Activated naive CD4-positive, alpha-beta T cell treated with anti-CD3 and anti-CD28 coated beads, Interleukin-2, amount 50 U/mL, for 72 hours (primary cell): ENCODE measurements at regions not wholly inside any gene's neighbourhood (a gene's known extent, or its start where the extent isn't known, plus 50 kb on each side); places are given as distances from the start of the nearest gene placed in this dataset.

Experiments
- ATAC-seq, 2 donors: fragments of 150-1000 bp; cut with Tn5 transposase; 2 replicates each; pipeline ENCODE4 v1.10.0; 2021; ENCODE audit warnings: mild to moderate bottlenecking in 2 of 2, moderate library complexity in 2 of 2
- DNase-seq, 2 donors: peaks; one replicate each; pipeline ENCODE4 v3.0.0; 2021 to 2022; ENCODE audit warnings: low spot score in 2 of 2
- H3K27ac Mint-ChIP-seq, 2 donors: one replicate each; pipeline ENCODE4 v1.8.0; 2022; ENCODE audit warnings: mild to moderate bottlenecking in 2 of 2, mixed read lengths in 2 of 2
- H3K36me3 Mint-ChIP-seq, 2 donors: one replicate each; pipeline ENCODE4 v1.8.0; 2022; ENCODE audit warnings: mixed read lengths in 2 of 2
- H3K9me3 Mint-ChIP-seq, 2 donors: one replicate each; pipeline ENCODE4 v1.8.0; 2022; ENCODE audit warnings: mixed read lengths in 2 of 2

DNA sequence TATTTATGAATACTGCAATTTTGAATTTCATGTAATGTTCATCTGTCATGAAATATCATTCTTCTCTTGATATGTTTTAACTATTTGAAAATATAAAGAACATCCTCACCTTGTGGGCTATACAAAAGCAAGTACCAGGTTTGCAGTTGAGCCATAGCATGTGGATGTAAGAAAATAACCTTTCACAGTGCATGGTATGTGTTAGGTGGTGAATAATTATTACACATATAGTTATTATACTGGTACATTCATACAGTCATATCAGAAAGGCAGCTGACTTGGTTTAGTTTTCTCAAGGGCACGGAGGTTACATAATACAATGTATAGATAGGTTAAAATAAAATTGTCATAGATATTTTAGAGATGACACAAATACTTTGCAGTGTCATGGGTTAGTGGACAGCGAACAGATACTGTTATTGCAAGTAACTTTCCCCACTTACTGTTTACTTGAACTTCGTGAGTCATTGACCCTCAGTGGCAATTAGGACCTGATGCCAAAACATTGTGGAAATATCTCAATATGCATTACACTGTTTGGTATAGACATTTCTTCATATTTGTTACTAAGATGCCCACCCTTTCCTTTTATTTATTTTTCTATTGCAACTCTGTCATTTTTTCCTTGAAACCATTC lies 445.4 kb upstream of the GOT2 start:
- no peaks in the 10 kb centered on the region for H3K36me3 Mint-ChIP-seq
- H3K27ac Mint-ChIP-seq = no peak overlapping the region
- H3K9me3 Mint-ChIP-seq = no peaks in the 10 kb centered on the region
- DNase-seq (no peak), ATAC-seq (no peak)

DNA sequence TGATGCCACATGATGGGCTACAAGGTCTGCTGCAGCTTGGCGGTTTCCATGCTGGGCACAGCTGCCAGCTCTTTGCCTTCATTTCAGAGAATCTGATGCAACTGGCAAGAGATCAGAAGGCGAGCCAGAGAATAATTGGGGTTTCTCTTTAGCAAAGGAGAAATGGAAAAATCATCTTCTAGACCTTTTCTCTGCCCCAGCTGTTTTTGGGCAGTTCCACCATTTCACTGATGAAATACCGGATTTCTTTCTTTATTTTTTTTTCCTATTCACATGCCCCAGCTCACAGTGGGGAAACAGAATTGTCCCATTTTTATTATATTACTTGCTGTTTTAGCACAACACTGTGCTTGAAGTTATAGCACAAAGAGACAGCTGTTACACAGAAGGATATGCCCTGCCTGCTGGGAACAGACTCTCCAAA lies 439.3 kb upstream of the GOT2 start:
- no peaks in the 10 kb centered on the region for H3K36me3 Mint-ChIP-seq
- no peak for DNase-seq
- no peak for ATAC-seq
- H3K27ac Mint-ChIP-seq = no peak overlapping the region
- H3K9me3 Mint-ChIP-seq = no peaks in the 10 kb centered on the region

DNA sequence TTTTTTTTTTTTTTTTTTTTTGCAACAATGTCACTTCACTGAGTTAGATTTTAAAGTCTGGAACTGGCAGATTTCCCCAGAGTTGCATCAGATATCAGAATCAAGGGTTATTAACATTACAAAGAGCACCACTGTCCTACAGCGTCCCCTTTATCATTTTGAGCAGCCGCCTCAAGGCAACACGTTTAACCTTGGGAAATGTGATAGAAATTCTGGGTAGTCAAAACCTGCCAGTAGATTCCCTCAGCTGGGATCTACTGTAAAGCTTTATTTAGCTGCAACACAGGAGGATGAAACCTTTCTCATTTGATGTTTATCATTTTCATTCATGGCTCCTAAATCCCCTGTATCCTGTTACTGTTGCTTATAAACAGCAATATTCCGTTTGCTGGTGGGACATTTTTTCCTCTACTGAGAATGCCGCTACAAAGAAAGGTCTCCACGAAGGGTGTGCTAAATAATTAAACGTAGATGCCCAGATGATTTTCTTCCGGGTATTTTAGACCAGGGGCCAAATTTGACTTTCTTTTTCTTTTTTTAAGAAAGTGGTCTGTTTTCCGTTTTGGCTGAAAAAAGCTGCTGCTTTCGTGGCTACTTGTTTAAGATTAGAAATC lies 436.1 kb upstream of the GOT2 start:
- H3K9me3 Mint-ChIP-seq = peaks cover 0 to 5% of the 10 kb centered on the region in 2 donors
- no peaks in the 10 kb centered on the region for H3K36me3 Mint-ChIP-seq
- H3K27ac Mint-ChIP-seq = no peak overlapping the region
- ATAC-seq (no peak), DNase-seq (no peak)

DNA sequence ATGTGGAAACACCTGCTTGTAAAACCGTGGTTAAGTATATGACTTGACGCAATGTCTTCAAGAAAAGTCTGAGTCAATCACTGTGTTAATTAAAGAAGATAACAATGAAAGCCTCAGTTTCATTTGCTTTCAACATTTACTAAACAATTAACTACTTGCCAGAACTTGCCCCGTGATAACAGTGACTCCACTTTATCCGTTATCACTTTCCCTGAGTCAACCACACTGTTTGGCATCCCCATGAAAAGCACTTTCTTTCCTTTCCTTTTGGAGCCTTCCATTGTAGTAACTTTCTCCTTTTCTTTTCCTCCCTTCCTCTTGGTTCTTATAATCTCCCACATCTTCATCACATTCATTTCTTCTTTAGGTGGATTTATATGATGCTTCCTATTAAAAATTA lies 435.1 kb upstream of the GOT2 start:
- Mint-ChIP-seq H3K9me3 (peaks cover 0 to 5% of the 10 kb centered on the region in 2 donors), H3K27ac (no peak overlapping the region), H3K36me3 (no peaks in the 10 kb centered on the region)
- DNase-seq = no peak
- ATAC-seq = no peak

DNA sequence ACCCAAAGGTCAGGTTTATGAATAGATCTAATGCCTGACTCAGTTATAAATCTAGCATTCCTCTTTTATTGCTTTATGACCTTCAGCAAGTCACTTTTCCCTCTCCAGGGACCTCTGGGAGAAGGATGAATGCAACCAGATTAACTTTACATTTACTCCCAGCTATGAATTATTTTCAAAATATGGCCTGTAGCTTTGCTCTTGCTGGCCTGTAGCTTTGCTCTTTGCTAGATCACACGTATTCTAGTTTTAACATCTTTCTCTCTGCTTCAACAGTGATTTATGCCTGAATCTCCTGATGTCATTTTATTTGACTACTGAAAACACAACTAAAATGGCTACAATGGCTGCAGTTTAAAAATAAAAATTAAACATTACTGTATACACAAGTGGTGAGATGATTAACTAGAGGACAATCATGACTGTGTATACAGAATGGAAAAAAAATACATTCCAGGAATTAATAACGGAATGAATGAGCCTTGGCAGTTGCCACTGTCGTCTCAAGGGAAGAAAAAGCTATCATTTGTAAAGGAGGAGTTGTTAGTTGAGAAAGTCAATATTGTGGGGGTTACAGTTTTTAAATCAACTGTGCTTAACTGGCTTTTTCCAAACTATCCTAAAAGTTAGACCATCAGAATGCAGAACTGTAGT lies 434.5 kb upstream of the GOT2 start:
- DNase-seq = no peak
- Mint-ChIP-seq H3K27ac (no peak overlapping the region), H3K9me3 (peaks cover 0 to 5% of the 10 kb centered on the region in 2 donors)

DNA sequence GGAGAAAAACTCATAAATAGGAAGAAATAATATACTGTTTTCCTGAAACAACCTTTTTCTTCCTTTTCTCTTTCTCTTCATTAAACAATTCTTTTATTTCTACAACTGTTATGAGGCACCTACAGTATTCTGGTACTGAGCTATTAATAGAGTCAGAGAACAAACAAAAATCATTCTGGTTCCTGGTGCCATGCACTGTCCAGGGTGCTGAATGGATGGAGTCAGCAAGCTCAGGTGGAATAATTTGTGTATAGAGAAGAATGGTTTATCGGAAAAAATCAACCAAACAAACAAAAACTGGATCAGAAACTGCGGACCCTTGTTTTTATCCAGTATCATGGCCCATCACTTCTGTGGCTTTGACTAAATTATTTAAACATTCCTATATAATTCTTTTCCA lies 430.3 kb upstream of the GOT2 start:
- H3K9me3 Mint-ChIP-seq = peaks cover 0 to 5% of the 10 kb centered on the region in 2 donors
- DNase-seq (no peak), ATAC-seq (no peak)
- H3K27ac Mint-ChIP-seq = no peak overlapping the region
- H3K36me3 Mint-ChIP-seq = no peaks in the 10 kb centered on the region

More for the DNA sequence above, 434.5 kb upstream of the GOT2 start:
- no peaks in the 10 kb centered on the region for H3K36me3 Mint-ChIP-seq
- no peak for ATAC-seq

DNA sequence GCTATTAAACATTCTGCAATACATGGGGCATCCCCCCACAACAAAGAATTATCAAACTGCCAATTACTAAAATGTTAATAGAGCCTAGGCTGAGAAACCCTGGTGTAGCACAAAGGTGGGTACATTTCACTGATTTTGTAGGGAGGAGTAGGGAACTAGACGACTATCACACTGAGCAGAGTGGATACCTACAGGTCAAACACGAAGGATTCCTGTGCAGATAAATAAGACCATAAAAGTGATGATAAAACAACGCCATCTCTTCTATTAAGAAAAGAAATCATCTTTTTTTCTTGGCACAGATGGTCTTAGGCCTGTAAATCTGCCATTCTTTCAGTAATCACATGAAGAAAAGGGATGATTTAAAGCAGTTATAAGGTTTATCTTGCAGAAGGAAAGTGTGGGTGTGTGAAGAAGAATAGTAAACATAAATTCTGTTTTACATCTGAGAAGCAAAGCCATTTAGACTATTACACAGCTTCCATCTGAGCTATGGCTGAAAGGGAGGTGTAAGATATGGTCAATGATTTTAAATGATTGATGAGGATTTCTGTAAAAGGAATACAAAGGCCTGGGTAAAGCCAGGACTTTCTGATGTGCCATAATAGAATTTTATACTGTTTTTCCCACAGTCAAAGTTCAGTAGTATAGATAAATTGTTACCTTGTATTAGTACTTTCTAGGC lies 429.4 kb upstream of the GOT2 start:
- no peak overlapping the region for H3K27ac Mint-ChIP-seq
- H3K9me3 Mint-ChIP-seq = peaks cover 0 to 5% of the 10 kb centered on the region in 2 donors
- no peak for ATAC-seq
- no peaks in the 10 kb centered on the region for H3K36me3 Mint-ChIP-seq
- no peak for DNase-seq

DNA sequence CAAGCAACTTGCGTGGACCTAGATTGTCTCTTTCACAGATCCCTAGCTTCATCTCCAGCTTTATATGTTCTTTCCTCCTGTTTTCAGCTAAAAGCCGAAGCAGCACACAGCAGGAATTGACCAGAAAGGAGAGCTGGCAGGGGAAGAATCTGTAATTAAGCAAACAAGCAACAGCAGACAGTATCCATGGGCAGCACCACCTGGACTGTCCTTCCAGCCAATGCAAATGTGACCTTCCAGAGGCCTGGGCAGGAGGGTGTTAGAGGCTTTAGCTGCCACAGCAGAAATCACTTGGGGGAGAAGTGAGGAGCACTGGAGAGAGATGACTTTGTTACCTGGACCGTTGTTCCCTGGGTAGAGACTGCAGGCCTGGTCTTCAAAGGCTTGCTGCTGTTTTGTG lies 427.6 kb upstream of the GOT2 start:
- Mint-ChIP-seq H3K27ac (no peak overlapping the region), H3K9me3 (peaks cover 0 to 5% of the 10 kb centered on the region in 2 donors), H3K36me3 (no peaks in the 10 kb centered on the region)
- ATAC-seq (no peak), DNase-seq (no peak)

DNA sequence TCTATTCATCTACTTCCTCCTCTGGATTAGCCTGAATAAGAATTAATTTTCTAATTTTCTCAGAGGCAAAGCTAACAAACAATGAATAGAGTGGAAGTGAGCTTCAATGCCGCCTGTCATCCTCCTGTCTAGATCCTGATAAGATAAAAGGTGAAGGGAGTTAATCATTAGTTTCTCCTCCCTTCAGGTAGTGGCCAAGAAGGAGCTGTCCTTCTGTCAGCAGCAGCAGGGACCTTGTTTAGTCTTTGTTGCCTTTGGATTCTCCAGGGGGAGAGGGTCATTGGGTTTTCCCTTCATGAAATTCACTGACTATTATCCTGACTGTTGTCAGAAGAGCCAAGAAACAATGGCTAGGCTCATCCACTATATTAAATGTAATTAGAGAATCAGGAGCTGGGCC lies 420.2 kb upstream of the GOT2 start:
- Mint-ChIP-seq H3K9me3 (no peaks in the 10 kb centered on the region), H3K27ac (no peak overlapping the region), H3K36me3 (no peaks in the 10 kb centered on the region)
- DNase-seq (no peak), ATAC-seq (no peak)

DNA sequence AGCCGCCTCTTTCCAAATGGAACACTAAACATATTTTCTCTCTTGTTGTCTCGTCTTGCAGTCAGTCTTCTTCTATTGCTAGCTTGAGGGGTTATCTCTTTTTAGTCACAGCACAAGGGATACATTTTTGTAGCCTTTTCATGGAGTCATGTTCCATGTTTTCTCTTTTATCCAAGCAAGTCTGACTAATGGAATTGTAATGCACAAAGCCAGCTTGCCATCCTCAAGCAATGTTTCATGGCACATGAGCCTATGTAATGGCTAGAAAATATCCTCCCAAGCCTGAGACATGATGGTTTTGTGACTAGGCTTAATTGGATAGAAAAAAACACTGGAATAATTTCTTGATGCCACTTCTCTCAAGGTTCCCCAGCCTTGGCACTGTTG lies 414.6 kb upstream of the GOT2 start:
- H3K36me3 Mint-ChIP-seq = no peaks in the 10 kb centered on the region
- H3K9me3 Mint-ChIP-seq = no peaks in the 10 kb centered on the region

DNA sequence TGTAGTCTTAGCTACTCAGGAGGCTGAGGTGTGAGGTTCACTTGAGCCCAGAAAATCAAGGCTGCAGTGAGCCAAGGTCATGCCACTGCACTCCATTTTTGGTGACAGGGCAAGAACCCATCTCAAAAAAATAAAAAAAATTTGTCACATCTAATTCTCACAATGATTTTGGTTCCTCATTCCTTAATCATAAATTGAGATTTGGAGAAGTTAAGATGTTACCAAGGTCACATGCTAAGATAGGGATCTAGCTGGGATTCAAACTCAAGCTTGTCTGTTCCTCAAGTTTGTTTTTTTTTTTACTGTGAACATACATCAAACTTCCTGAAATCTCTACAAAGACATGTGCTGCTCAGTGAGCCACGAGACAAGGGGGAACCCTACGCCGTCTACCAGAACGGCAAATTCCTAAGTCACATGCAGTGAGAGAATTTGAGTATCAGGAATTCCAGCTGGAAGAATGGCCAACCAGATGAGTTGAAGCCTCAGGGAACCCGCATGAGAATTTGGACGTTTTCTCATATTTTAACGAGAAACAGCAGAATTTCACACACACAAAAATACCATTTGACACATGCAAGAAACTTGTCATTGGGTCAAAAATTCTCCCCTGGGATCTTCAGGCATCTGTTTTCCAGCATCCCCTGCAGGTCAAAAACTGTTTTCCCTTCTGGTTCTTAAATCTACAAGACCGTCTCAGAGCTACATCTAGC lies 414.1 kb upstream of the GOT2 start:
- no peak overlapping the region for H3K27ac Mint-ChIP-seq
- DNase-seq (no peak), ATAC-seq (no peak)
- no peaks in the 10 kb centered on the region for H3K36me3 Mint-ChIP-seq
- no peaks in the 10 kb centered on the region for H3K9me3 Mint-ChIP-seq

More for the DNA sequence above, 414.6 kb upstream of the GOT2 start:
- ATAC-seq = no peak
- no peak for DNase-seq
- H3K27ac Mint-ChIP-seq = no peak overlapping the region

DNA sequence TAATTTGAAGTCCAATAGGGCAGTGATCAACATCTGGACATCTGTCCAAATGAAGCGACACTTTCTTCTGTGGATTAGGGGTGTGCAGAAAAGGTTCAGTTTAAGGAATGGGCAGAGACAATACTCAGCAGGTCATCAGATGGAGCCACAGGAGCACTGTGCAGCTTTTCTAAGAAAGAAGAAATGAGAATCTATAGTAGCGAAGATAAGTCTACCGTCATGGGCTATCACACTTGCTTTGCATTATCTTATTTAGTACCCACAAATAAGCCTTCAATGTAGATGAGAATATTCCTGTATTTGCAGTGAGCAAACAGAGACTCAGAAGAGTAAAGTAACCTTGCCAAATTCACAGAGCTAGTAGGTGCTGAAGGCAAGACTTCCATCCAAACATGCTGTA lies 412.0 kb upstream of the GOT2 start:
- no peaks in the 10 kb centered on the region for H3K36me3 Mint-ChIP-seq
- DNase-seq = no peak
- ATAC-seq = no peak
- no peaks in the 10 kb centered on the region for H3K9me3 Mint-ChIP-seq
- H3K27ac Mint-ChIP-seq = no peak overlapping the region

DNA sequence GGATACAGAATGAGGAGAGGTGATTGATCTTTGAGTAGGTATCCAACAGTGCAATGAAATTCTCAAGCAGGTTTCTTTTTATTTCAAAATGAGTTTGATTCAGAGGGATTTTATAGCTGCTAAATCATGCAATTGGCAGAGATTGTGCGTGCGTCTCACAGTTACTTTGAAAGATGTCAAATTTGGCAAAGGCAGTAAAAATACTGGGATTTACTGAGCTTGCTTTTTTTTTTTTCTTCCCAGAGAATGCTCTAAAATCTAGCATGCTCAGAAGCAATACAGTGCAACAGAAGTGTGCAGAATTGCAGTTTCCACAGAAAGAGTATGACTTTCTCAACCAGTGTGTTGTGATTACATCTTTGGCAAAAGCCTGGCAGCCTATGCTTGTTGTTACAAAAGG lies 410.7 kb upstream of the GOT2 start:
- no peak for DNase-seq

DNA sequence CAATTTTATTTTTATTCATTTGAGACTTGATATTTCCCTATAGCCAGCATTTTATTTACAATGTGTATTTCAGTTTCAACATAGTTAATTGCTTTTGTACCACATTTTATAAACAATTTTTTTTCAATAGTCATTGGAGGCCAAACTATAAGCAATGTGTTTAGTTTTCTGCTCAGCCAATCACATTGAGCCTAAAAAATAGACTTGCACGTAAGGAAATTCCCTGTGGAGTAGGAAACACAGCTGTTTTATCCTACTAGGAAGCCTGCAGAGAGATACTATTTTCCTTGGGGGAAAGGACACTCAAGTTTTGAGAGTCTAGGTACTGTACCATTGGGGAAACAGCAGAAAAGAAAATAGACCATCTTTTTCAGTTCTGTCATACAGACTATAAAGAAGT lies 410.2 kb upstream of the GOT2 start:
- H3K9me3 Mint-ChIP-seq = peaks cover 8 to 13% of the 10 kb centered on the region in 2 donors
- no peak for ATAC-seq
- no peak overlapping the region for H3K27ac Mint-ChIP-seq
- DNase-seq = no peak
- no peaks in the 10 kb centered on the region for H3K36me3 Mint-ChIP-seq

More for the DNA sequence above, 410.7 kb upstream of the GOT2 start:
- Mint-ChIP-seq H3K27ac (no peak overlapping the region), H3K36me3 (no peaks in the 10 kb centered on the region), H3K9me3 (peaks cover 8 to 9% of the 10 kb centered on the region in 2 donors)
- no peak for ATAC-seq

DNA sequence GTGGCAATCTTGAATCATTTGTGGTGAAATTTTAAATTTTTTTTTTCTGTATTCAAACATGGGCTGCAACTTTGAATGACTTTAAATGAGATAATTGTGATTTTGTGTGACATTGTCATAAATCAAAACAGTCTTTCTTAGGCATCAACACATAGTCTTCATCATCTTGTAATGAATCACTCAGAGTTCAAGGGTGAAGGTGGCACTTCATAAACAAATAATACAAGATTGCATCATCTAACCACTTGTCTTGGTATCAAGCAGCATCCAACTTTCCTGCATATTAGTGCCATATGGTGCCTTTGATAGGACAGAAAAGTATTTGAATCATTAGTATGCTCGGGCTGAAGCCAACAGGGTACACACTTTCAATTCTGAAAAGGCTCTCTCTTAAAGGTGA lies 392.4 kb upstream of the GOT2 start:
- ATAC-seq = no peak
- no peaks in the 10 kb centered on the region for H3K9me3 Mint-ChIP-seq
- no peak overlapping the region for H3K27ac Mint-ChIP-seq
- no peaks in the 10 kb centered on the region for H3K36me3 Mint-ChIP-seq
- DNase-seq = no peak

DNA sequence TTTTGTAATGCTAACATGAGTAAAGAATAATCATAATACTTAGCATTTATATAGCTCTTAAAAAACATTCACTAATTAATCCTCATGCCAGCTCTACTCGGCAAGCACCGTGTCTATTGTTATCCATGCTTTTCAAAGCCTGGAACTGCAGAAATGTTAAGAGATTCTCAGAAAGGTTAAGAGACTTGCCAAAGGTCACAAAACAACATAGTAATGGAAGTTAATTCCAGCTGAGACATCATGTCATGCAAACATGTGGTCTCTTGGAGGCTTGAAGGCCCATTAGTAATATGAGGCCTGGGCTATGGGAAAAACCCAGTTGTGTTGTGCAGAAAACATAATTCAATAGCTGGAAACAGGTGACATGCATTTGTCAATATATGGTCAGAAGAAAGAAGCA lies 389.9 kb upstream of the GOT2 start:
- Mint-ChIP-seq H3K9me3 (no peaks in the 10 kb centered on the region), H3K36me3 (no peaks in the 10 kb centered on the region), H3K27ac (no peak overlapping the region)
- ATAC-seq (no peak), DNase-seq (no peak)

DNA sequence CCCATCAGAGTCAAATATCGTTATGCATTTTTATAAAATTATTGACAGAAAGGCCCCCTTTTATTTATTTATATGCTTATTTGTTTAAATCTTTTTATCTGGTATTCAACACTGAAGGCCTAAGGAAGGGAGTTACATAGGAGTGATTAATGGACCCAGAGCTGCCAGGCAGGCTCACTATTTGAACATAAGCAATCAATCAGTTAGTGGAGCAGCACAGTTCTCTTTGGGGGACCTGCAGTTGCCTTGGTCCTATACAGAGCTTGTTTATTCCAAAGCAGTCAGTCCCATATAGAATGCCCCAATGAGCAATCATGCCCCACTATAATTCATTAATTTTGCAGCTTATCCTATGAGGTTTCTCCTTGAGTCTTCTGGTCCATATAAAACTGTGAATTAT lies 389.4 kb upstream of the GOT2 start:
- ATAC-seq (no peak), DNase-seq (no peak)
- H3K9me3 Mint-ChIP-seq = no peaks in the 10 kb centered on the region
- no peaks in the 10 kb centered on the region for H3K36me3 Mint-ChIP-seq
- no peak overlapping the region for H3K27ac Mint-ChIP-seq
